ENCODE measurements at regions not wholly inside any gene's neighbourhood (a gene's known extent, or its start where the extent isn't known, plus 50 kb on each side); places are given as distances from the start of the nearest gene placed in this dataset.

DNA sequence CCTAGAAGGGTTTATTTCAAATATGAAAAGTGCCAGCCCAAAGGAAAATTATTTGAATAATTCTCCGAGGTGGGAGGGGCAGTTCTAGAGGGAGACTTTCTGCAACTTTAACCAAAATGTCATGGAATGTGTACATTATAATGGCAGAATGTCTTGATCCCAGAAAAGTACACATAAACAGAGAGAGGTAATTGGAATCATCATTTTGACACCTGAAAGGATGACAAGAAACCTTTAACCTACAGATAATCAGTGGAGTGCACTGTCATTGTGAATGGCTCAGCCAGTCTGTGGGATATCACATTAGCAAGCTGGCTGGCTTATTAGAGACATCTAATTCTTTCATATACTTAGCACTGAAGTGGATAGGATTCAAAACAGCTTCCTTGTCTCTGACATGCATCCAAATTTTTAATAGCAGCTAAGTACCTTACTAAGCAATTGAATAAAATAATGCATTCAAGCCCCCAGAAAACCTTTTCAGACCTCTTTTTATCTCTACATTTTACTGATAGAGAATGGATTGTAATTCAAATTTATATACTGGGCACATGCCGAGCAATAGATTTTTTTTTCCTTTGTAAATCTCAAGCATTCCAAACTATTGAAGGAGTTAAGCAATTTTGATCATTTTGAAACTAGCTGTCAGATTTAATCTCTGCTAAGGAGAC lies 468.6 kb downstream of the COG6 start:
- ChIA-PET CTCF (interaction anchor here (1.1 kb wide), 1 partner anchor 55 kb away, joined by 3 read pairs; no protein-coding TSS in a partner anchor), POLR2A (no interaction called here)

GRCh38 chr13:40124633-40125015 lies 469.2 kb downstream of the COG6 start:
- CTCF ChIA-PET = interaction anchor here (1.1 kb wide), 1 partner anchor 55 kb away, joined by 3 read pairs; no protein-coding TSS in a partner anchor

GRCh38 chr13:40125336-40125735 lies 469.9 kb downstream of the COG6 start:
- CTCF ChIA-PET = interaction anchor here (1.1 kb wide), 1 partner anchor 56 kb away, joined by 3 read pairs; no protein-coding TSS in a partner anchor
- POLR2A ChIA-PET = no interaction called here

More at GRCh38 chr13:40124633-40125015, 469.2 kb downstream of the COG6 start:
- POLR2A ChIA-PET = no interaction called here

GRCh38 chr13:40126306-40127085 lies 471.0 kb downstream of the COG6 start:
- ChIA-PET CTCF (no interaction called here), POLR2A (no interaction called here)

DNA sequence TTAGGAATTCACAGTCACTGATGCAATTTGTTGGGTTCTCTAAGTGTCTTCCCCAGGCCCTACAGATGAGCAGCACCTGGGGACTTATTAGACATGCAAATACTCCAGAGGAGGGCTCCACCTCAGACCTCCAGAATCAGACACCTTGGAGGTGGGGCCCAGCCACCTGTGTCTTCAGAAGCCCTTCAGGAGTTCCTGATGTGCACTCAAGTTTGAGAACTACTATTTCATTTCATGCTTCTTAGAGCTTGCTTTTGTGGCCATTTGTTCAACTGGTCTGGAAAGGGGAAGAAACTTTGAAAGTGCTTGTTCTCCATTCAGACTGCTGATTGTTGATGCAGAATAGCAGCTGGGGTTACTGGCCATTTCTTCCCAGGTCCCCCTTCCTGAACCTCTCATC lies 472.0 kb downstream of the COG6 start:
- POLR2A ChIA-PET = no interaction called here
- CTCF ChIA-PET = no interaction called here

GRCh38 chr13:40127925-40128324 lies 472.5 kb downstream of the COG6 start:
- POLR2A ChIA-PET = no interaction called here
- CTCF ChIA-PET = no interaction called here

GRCh38 chr13:40129467-40129866 lies 474.0 kb downstream of the COG6 start:
- ChIA-PET CTCF (interaction anchor here (1.3 kb wide), 1 partner anchor 11 kb away, joined by 4 read pairs; no protein-coding TSS in a partner anchor), POLR2A (no interaction called here)

DNA sequence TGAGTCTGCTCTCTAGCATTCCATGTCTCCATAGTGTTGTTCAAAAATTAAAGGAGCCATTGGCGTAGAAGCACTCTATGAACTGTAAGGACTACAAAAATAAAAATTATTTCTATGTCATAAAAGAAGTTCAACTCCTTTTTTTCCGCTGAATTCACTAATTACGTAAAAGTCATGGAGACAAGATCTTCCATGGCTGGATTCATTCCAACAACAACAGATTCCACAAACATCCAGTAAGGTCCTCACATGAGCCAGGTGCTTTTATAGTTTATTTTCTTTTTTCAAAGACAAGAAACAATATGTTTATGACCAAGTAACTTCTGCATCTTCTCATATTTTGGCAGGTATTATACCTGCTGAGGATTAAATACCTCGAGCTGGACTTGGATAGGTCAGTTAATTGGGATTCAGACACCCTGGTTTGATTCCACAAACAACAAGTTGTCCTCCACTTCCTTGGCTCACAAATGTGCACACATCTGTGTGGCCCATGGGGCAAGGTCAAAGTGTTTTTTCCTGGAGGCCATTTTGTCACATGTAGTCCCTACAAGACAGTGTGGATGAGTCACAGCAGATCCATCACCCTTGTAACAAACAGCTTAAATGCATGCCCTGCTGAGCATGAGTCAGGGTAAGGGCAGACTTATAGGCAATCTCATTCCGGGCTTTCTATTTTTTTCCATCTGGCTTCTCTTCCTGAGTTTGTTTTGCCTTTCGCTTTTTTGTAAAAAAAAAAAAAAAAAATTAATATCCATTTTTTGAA lies 475.6 kb downstream of the COG6 start:
- ChIA-PET CTCF (interaction anchor here (1.3 kb wide), 1 partner anchor 9 kb away, joined by 4 read pairs; no protein-coding TSS in a partner anchor), POLR2A (interaction anchor here (0.7 kb wide), 1 partner anchor 60 kb away, joined by 3 read pairs; no protein-coding TSS in a partner anchor)

DNA sequence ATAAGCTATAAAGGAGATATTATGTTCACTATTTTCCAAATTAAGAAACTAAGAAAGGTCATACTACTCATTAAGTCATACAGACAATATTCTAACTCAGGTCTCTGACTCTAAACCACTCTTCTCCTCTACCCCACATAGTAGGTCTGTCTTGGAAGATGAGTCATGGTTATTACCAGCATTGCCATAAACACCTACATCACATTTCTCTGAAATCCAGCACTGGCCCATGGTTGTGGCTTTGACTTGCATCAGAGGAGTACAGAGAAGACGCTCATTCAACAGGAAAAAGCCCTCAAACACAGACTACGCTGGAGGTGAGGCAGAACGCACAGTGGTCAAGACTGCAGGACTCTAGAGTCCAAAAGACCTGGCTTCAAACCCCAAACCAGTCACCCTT lies 476.8 kb downstream of the COG6 start:
- POLR2A ChIA-PET = no interaction called here
- CTCF ChIA-PET = no interaction called here

GRCh38 chr13:40136896-40137295 lies 481.4 kb downstream of the COG6 start:
- ChIA-PET CTCF (no interaction called here), POLR2A (no interaction called here)

DNA sequence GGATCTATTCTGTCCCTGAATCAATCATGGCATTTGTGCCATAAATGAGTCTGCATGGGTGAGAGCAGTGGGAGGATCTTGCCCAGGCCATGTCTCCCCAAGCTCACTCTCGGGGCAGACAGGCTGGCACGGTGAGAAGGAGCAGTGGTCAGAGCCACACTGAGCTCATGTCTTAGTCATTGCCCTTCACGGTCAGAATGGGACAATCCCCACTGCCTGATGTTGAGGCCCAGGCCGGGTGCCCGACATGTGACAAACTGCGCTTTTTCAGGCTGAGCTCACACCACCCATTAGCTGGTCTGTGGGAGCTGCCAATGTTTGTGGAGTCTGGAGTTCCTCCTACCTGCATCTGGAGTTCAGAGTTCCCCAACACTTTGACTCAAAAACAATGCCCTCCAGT lies 481.9 kb downstream of the COG6 start:
- POLR2A ChIA-PET = no interaction called here
- CTCF ChIA-PET = no interaction called here

GRCh38 chr13:40139896-40140520 lies 484.5 kb downstream of the COG6 start:
- POLR2A ChIA-PET = no interaction called here
- CTCF ChIA-PET = interaction anchor here (0.7 kb wide), 1 partner anchor 10 kb away, joined by 4 read pairs; no protein-coding TSS in a partner anchor

GRCh38 chr13:40141859-40142555 lies 486.5 kb downstream of the COG6 start:
- ChIA-PET CTCF (no interaction called here), POLR2A (no interaction called here)

DNA sequence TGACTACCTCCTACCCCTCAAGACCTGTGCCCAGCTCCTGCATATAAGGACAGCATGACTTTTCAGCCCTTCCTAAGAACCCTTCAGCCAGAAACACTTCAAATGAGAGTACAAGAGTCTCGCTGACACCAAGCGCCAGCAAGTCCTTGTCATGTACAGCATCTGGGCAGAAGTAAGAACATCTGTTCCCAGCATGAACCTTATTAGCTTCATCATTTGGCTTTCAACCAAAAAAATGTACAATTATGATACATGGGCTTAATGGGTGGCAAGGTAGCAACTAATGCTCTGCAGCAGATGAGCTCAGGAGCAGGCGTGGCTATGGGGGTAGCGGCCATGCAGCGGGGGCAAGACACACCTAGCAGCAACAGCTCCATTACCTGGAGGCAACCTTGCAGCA lies 487.6 kb downstream of the COG6 start:
- ChIA-PET CTCF (no interaction called here), POLR2A (no interaction called here)

DNA sequence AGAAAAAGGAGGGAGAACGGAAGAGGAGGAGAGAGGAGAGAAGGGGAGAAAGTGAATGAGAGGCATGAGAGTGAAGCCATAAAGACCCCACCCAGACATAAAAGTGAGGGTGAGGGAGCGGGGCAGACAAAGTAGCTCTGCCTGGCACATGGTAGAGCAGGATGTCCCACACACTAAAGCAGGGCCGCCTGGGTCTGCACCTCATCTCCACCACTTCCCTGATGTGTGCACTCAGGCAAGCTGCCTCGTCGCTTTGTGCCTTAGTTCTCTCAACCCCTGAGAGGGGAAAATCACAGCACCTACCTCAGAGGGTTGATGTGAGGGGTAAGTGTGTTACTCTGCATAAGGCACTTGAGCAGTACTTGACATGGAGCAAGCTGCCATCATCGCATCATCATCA lies 488.1 kb downstream of the COG6 start:
- ChIA-PET POLR2A (no interaction called here), CTCF (no interaction called here)

GRCh38 chr13:40145139-40145538 lies 489.7 kb downstream of the COG6 start:
- CTCF ChIA-PET = no interaction called here
- POLR2A ChIA-PET = no interaction called here

DNA sequence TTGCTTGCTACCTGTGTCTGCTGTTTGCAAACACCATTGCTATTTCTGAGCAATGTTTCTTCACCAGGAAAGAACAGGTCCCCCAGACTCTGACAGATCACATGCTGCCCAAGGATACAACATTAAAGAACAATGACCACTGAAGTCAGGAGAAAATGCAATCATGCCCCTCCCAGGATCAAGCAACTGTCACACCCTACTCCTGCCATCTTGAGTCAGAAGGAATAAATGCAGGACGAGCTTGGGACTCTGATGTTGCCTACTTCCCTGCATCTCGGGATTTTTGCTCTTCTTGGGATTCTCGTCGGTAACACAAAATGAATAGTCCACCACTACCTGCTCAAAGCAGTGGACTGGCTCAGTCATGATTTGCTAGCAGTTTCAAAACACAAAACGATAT lies 490.6 kb downstream of the COG6 start:
- POLR2A ChIA-PET = no interaction called here
- CTCF ChIA-PET = no interaction called here

DNA sequence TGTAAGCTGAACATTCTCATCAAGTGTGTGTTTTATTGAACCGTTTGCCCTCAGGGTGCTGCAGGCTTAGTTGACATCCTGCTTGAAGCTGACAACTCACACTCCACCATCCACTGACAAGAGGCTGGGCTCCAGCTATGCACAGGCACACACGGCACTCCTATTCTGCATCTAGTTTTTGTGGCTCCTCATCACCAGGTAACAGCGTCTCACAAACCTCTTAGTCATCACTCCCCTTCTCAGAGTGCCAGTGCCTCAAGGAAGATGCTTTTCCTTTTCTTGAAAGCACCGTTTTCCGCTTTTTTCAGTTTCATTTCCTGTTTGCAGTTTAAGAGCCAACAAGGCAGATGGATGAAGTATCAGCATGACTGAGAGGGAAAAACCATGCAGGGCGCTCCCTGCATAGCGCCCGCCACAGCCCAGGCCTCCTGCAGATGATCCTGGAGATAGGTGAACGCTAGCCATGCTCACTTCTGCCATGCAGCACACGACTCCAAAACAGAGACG lies 491.2 kb downstream of the COG6 start:
- ChIA-PET POLR2A (no interaction called here), CTCF (no interaction called here)

GRCh38 chr13:40148101-40148500 lies 492.6 kb downstream of the COG6 start:
- ChIA-PET CTCF (interaction anchor here (1.6 kb wide), 1 partner anchor 20 kb away, joined by 4 read pairs; no protein-coding TSS in a partner anchor), POLR2A (no interaction called here)
